Cardiac septum (tissue), 1 donor: ENCODE measurements at regions not wholly inside any gene's neighbourhood (a gene's known extent, or its start where the extent isn't known, plus 50 kb on each side); places are given as distances from the start of the nearest gene placed in this dataset.

Experiments
- DNase-seq: peaks from one replicate; pipeline ENCODE4 v3.0.0-alpha.2; 2020; ENCODE audit warnings: low spot score
- intact Hi-C: fragments of 100-400 bp; cut with DNase I; formaldehyde crosslinking; loops from one replicate; pipeline ENCODE4 v1.14.0; 2022
- donor health status: DM: no; HTN: no; CAD: no.

GRCh38 chr2:199646439-199646838 is 188.7 kb upstream of the SATB2 start:
- intact Hi-C loops = no loop called here
- DNase-seq = no peak

- intact Hi-C loops = no loop called here
Observed at GRCh38 chr2:199631129-199631528, 173.4 kb upstream of the SATB2 start.

GRCh38 chr2:199629301-199629700 is 171.6 kb upstream of the SATB2 start:
- no peak for DNase-seq
- intact Hi-C loops = no loop called here

More at GRCh38 chr2:199631129-199631528, 173.4 kb upstream of the SATB2 start:
- no peak for DNase-seq

- no peak for DNase-seq
- intact Hi-C loops = no loop called here
Observed at GRCh38 chr2:199627417-199627816, 169.7 kb upstream of the SATB2 start.

GRCh38 chr2:199624958-199625357 is 167.2 kb upstream of the SATB2 start:
- intact Hi-C loops = no loop called here
- DNase-seq = no peak

- DNase-seq = no peak
- intact Hi-C loops = no loop called here
Observed at GRCh38 chr2:199612509-199613130, 154.9 kb upstream of the SATB2 start.

GRCh38 chr2:199607914-199608313 is 150.2 kb upstream of the SATB2 start:
- intact Hi-C loops = no loop called here

DNA sequence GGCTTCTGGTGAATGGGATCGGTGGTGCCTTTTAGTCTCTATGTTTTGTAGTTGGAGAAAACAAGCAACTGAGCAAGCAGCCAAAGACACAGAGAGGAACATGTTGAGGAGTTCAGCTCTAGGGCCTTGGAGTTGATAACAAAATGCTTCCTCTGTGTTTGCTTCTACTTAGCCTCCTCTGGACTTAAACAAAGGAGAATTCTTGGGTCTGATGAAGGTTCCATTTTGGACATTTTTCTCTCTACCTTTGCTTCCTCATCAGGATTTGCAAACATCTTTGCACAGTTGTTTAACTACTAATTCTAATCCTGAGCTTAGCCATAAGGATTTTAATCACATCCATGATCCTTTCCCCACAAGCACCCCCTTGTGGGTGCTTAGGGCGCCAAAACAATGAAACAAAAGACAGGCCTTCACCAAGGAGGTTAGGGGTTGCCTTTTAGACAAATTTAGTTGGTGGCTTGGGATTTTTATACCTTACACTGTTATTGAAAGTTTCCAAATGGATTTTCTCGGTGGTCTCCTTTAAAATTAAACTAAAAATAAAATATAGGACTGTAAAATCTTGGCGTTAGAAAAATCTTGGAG is 148.5 kb upstream of the SATB2 start:
- no peak for DNase-seq
- intact Hi-C loops = no loop called here

More at GRCh38 chr2:199607914-199608313, 150.2 kb upstream of the SATB2 start:
- no peak for DNase-seq

- intact Hi-C loops = no loop called here
- no peak for DNase-seq
Observed at GRCh38 chr2:199603721-199604291, 146.1 kb upstream of the SATB2 start.

DNA sequence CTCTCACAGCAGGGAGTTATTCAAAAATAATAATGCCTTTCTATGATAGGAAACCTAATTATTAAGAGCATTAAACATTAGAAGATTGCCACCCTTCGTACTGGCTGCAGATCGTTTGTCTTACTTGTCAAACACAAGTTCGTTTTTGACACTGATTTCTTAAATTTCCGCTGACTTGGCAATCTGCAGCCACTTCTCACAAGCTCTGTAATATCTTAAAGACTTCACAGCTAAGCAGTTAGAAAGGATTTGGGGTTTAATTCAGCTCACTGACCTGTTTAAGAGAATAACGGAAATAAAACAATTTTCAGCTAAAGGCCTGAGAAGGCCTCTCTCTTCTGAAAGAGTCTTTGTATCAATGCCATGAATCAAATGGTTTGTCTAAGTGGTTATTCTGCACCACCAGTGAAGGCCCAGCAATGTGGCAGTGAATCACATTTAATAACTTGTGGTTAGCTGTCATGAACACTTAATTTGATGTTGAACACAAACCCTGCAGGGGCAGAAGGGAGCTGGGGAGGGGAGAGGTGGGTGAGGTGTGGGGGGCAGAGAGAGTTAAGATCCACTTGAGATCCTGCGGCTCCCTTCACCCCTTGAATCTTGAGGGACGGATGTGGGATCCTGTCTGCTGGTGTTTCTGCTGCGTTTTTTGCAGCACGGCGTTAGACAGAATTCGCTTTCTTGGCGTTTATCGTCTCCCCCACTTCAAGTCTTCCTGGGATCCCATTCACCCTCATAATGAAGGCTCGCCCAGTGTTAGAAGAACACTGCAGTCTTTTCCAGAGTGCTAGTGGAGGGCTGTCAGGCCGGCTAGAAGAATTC is 145.4 kb upstream of the SATB2 start:
- intact Hi-C loops = no loop called here
- DNase-seq = no peak

DNA sequence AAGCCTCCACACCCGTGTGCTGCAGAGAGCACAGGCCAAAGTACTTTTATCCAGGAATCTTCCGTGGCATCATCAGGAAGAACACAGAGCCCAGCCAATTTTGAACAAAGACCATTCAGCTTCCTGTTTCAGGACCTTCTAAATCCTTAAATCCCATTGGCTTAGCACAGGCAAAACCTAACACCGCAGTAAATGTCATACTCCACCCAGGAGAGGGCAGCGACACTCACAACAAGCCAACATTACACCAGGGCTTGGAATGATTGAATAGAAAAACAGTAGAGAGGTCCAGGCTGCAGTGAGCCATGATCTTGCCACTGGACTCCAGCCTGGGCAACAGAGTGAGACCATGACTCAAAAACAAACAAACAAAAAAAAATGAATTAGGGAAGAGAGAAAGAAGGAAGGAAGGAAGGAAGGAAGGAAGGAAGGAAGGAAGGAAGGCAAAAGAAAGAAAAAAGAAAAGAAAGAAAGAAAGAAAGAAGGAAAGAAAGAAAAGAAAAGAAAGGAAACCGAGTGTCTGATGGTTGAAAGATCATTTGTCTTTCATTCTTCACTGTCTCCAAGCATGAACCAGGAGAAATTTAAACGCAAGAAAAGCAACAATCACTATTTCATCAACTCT is 144.6 kb upstream of the SATB2 start:
- intact Hi-C loops = no loop called here
- no peak for DNase-seq

DNA sequence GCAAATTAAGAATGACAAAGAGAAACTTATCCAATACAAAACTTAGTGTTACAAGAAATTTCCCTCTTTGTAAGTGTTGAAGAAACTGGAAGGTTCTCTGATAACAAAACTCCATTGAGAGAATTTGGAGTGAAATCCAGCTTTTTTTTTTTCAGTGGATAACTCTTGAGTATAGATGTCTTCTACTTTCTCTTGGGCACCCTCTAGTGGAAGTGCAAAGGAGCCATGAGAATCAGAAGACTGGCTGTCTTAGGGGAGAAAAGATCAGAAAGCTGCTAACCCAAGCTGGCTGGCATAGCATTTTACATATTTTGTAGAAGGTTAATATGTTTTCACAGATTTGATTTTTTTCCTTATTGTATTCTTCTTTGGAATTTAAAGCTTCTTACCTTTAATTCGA is 138.8 kb upstream of the SATB2 start:
- no peak for DNase-seq
- intact Hi-C loops = no loop called here

- intact Hi-C loops = no loop called here
- no peak for DNase-seq
Observed at GRCh38 chr2:199594443-199594842, 136.7 kb upstream of the SATB2 start.

DNA sequence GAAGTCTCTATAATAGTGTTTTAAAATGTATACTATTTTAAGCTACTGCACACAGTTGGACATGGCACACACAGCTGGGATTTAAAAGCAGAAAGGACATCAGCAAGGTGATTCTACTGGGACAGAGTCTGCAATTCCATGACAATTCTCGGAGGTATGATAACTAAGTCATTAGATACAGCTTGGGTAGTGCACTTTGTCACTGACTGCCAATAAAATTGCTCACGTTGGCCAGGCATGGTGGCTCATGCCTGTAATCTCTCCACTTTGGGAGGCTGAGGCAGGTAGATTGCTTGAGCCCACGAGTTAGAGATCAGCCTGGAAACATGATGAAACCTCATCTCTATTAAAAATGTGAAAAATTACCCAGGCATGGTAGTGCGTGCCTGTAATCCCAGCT is 134.1 kb upstream of the SATB2 start:
- no peak for DNase-seq
- intact Hi-C loops = no loop called here

DNA sequence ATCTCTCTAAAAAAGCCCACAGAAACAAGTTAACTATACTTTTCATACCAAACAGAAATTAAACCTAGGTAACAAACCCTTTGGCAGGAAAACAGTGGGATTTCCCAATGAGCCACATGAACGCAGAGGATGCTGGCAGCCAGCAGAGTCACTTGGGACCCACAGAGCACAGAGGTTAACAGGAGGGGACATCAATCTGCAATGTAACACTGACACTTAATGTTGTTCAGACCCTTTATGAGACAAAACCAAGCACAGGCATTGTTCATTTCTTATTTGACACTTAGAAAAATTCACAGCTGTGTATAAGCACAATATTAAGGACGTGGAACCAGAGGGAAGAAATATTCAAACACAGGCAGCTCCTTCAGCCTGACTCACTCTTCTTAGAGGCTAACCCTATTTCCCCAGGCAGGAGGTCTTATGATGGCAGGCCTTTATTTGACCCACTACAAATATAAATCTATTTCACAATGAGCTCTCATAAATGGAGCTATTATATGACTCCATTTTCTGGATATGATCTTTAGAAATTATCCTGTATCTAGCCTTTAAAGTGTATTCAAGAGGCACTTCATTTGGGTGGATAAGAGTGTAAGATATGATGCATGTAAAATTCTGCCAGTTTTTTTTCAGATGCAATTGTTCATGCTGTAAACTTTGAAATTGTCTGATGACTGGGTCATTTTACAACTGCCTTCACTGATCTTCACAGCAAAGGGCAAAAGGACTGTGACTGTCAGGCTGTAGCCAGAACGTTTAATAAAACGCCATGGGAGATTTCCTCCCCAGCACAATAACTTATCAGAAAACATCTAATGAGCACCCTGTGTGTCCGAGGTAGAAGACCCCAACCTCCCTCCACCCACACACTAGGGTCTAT is 132.8 kb upstream of the SATB2 start:
- no peak for DNase-seq
- intact Hi-C loops = no loop called here

GRCh38 chr2:199589306-199589705 is 131.6 kb upstream of the SATB2 start:
- intact Hi-C loops = no loop called here

DNA sequence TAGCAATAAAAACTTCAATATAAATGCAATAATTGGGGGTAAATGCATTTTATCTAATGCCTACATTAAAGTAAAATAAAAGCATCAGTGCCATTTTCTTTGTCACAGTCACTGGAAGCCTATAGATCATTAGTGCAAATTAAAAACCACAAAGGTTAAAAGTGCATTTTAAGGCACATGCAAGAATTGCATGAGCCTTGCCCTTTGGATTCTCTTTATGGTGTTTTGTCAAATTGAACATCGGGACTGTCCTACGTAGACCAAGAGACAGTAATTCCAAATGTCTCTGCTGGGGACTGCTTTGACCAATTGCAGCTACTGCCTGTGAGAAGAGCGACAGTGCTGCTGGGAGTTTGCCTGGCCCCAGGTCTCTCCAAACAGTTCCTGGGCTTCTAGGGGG is 130.3 kb upstream of the SATB2 start:
- DNase-seq = no peak
- intact Hi-C loops = no loop called here

More at GRCh38 chr2:199589306-199589705, 131.6 kb upstream of the SATB2 start:
- DNase-seq = no peak

DNA sequence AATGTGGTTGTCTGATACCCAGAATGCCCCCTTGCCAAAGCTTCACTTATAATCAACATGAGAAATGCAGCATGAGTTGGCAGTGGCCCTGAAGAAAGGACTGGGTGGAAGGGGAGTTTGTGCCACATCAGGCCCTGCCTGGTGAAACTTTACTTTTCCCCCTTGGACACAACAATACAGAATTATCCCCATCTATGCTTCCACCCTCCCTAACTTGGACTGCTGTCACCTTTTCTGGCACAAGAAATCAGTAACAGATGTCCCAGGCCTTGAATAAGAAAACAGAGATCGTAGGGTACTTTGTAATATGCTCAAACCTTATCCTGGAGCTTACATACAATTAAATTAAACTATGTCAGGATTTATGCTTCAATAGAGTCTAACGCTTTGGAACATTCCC is 128.9 kb upstream of the SATB2 start:
- DNase-seq = no peak
- intact Hi-C loops = no loop called here

- intact Hi-C loops = no loop called here
- DNase-seq = no peak
Observed at GRCh38 chr2:199583676-199584075, 125.9 kb upstream of the SATB2 start.
